SK-N-SH treated with all-trans-retinoic acid at 6 μM for 48 hours (cell line): ENCODE measurements at regions not wholly inside any gene's neighbourhood (a gene's known extent, or its start where the extent isn't known, plus 50 kb on each side); places are given as distances from the start of the nearest gene placed in this dataset.

Experiments
- ATAC-seq: fragments of 200-7000 bp; cut with Tn5 transposase; 3 replicates; pipeline ENCODE4 v1.9.1; 2020; ENCODE audit warnings: mild to moderate bottlenecking, moderate library complexity
- ARNTL ChIP-seq: fragments of 450-650 bp; formaldehyde crosslinking; IDR thresholded peaks from 2 replicates; pipeline ENCODE4 v1.5.0; 2020; ENCODE audit warnings: low read depth, mild to moderate bottlenecking, moderate library complexity, borderline replicate concordance
- BACH2 ChIP-seq: fragments of 250-450 bp; sonication (Bioruptor Pico); IDR thresholded peaks from 2 replicates; pipeline ENCODE4 v1.9.0; 2021; ENCODE audit warnings: mild to moderate bottlenecking, borderline replicate concordance
- CREB5 ChIP-seq: fragments of 250-450 bp; sonication (Bioruptor Pico); IDR thresholded peaks from 2 replicates; pipeline ENCODE4 v1.5.1; 2020; ENCODE audit warnings: low read depth, mild to moderate bottlenecking, moderate library complexity
- CSDC2 ChIP-seq: fragments of 250-450 bp; sonication (Bioruptor Pico); IDR thresholded peaks from 2 replicates; pipeline ENCODE4 v1.5.0; 2020; ENCODE audit warnings: mild to moderate bottlenecking, moderate library complexity
- ESRRG ChIP-seq: fragments of 250-450 bp; sonication (Bioruptor Pico); IDR thresholded peaks from 2 replicates; pipeline ENCODE4 v1.6.1; 2021; ENCODE audit warnings: mild to moderate bottlenecking
- GLIS3 ChIP-seq: fragments of 250-450 bp; sonication (Bioruptor Pico); IDR thresholded peaks from 2 replicates; pipeline ENCODE4 v1.5.0; 2020; ENCODE audit warnings: mild to moderate bottlenecking, moderate library complexity
- OSR1 ChIP-seq: fragments of 250-450 bp; sonication (Bioruptor Pico); IDR thresholded peaks from 2 replicates; pipeline ENCODE4 v1.8.0; 2022; ENCODE audit warnings: moderate library complexity, mild to moderate bottlenecking, inconsistent platforms
- PATZ1 ChIP-seq: fragments of 250-450 bp; sonication (Bioruptor Pico); IDR thresholded peaks from 2 replicates; pipeline ENCODE4 v1.8.0; 2020; ENCODE audit warnings: mild to moderate bottlenecking, moderate library complexity, borderline replicate concordance
- POU6F1 ChIP-seq: fragments of 250-450 bp; sonication (Bioruptor Pico); IDR thresholded peaks from 2 replicates; pipeline ENCODE4 v1.8.0; 2021; ENCODE audit warnings: low read depth, mild to moderate bottlenecking, moderate library complexity, borderline replicate concordance
- PPARA ChIP-seq: fragments of 250-450 bp; sonication (Bioruptor Pico); IDR thresholded peaks from 2 replicates; pipeline ENCODE4 v1.5.0; 2020; ENCODE audit warnings: mild to moderate bottlenecking, borderline replicate concordance
- RARB ChIP-seq: fragments of 250-450 bp; sonication (Bioruptor Pico); IDR thresholded peaks from 2 replicates; pipeline ENCODE4 v1.8.0; 2021; ENCODE audit warnings: mild to moderate bottlenecking, moderate library complexity
- SNAI2 ChIP-seq: fragments of 250-450 bp; sonication (Bioruptor Pico); IDR thresholded peaks from 2 replicates; pipeline ENCODE4 v1.5.0; 2020; ENCODE audit warnings: mild to moderate bottlenecking, moderate library complexity
- TCF4 ChIP-seq: fragments of 250-450 bp; sonication (Bioruptor Pico); IDR thresholded peaks from 2 replicates; pipeline ENCODE4 v1.8.0; 2021; ENCODE audit warnings: mild to moderate bottlenecking, moderate library complexity, borderline replicate concordance
- ZC3H10 ChIP-seq: fragments of 250-450 bp; sonication (Bioruptor Pico); IDR thresholded peaks from 2 replicates; pipeline ENCODE4 v1.5.1; 2021; ENCODE audit warnings: mild to moderate bottlenecking, moderate library complexity
- ZFP30 ChIP-seq: fragments of 450-650 bp; formaldehyde crosslinking; IDR thresholded peaks from 2 replicates; pipeline ENCODE4 v1.5.0; 2022; ENCODE audit warnings: mild to moderate bottlenecking, moderate library complexity
- ZNF565 ChIP-seq: fragments of 450-650 bp; formaldehyde crosslinking; conservative IDR thresholded peaks from 2 replicates; pipeline ENCODE4 v1.5.0; 2020; ENCODE audit warnings: low read depth, mild to moderate bottlenecking, moderate library complexity
- ZNF70 ChIP-seq: fragments of 450-650 bp; formaldehyde crosslinking; IDR thresholded peaks from 2 replicates; pipeline ENCODE4 v1.5.0; 2020; ENCODE audit warnings: mild to moderate bottlenecking, moderate library complexity
- ZNF8 ChIP-seq: fragments of 450-650 bp; formaldehyde crosslinking; IDR thresholded peaks from 2 replicates; pipeline ENCODE4 v1.5.0; 2020; ENCODE audit warnings: mild to moderate bottlenecking, moderate library complexity
- TF ChIP-seq, protein P1 (sequence below): fragments of 250-450 bp; sonication (Bioruptor Pico); IDR thresholded peaks from 2 replicates; pipeline ENCODE4 v1.5.1; 2021; ENCODE audit warnings: mild to moderate bottlenecking, moderate library complexity

GRCh38 chr6:170230520-170231292 is 60.2 kb downstream of the DLL1 start:
- TF ChIP-seq POU6F1 (CRISPR knock-in tag) (no peak), ZC3H10 (CRISPR knock-in tag) (no peak), TCF4 (CRISPR knock-in tag) (no peak), CREB5 (CRISPR knock-in tag) (no peak), SNAI2 (CRISPR knock-in tag) (no peak), CSDC2 (no peak), ZNF8 (CRISPR knock-in tag) (no peak), ZNF565 (CRISPR knock-in tag) (no peak), RARB (CRISPR knock-in tag) (no peak), GLIS3 (CRISPR knock-in tag) (no peak), PATZ1 (CRISPR knock-in tag) (no peak)
- TF ChIP-seq, protein P1, sequence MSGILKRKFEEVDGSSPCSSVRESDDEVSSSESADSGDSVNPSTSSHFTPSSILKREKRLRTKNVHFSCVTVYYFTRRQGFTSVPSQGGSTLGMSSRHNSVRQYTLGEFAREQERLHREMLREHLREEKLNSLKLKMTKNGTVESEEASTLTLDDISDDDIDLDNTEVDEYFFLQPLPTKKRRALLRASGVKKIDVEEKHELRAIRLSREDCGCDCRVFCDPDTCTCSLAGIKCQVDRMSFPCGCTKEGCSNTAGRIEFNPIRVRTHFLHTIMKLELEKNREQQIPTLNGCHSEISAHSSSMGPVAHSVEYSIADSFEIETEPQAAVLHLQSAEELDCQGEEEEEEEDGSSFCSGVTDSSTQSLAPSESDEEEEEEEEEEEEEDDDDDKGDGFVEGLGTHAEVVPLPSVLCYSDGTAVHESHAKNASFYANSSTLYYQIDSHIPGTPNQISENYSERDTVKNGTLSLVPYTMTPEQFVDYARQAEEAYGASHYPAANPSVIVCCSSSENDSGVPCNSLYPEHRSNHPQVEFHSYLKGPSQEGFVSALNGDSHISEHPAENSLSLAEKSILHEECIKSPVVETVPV, result no peak
- no peak for ATAC-seq

GRCh38 chr6:170229851-170230519 is 60.9 kb downstream of the DLL1 start:
- ATAC-seq, result no peak
- TF ChIP-seq, protein P1, result no peak
- no peak for TF ChIP-seq ZNF8 (CRISPR knock-in tag)
- no peak for TF ChIP-seq TCF4 (CRISPR knock-in tag)
- TF ChIP-seq CSDC2, result no peak
- TF ChIP-seq ESRRG (CRISPR knock-in tag), result no peak
- no peak for TF ChIP-seq RARB (CRISPR knock-in tag)
- TF ChIP-seq ZC3H10 (CRISPR knock-in tag), result no peak
- no peak for TF ChIP-seq SNAI2 (CRISPR knock-in tag)
- no peak for TF ChIP-seq OSR1 (CRISPR knock-in tag)
- TF ChIP-seq ZNF70 (CRISPR knock-in tag), result no peak
- TF ChIP-seq PATZ1 (CRISPR knock-in tag), result no peak
- no peak for TF ChIP-seq ZNF565 (CRISPR knock-in tag)
- no peak for TF ChIP-seq PPARA (CRISPR knock-in tag)
- TF ChIP-seq ARNTL (CRISPR knock-in tag), result no peak
- TF ChIP-seq BACH2, result no peak

DNA sequence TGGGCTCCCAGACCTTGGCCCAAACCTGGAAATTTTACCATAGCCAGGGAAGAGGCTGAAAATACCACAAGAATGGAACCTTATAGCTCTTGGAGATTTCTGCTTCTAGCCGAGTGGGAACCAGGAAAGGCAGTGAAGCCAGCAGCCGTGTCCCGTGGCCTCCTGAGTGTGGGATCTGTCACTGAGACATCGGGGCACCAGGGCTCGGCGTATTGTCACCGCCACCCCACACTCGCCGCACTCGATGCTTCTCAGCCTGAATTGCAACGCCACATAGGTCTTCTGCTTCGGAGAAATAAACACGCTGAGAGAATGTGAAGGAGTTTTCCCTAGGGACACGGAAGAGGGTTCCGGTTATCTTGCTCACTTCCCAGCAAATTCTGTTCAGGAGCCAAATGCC is 61.5 kb downstream of the DLL1 start:
- ATAC-seq, result no peak
- TF ChIP-seq CSDC2, result no peak
- TF ChIP-seq PATZ1 (CRISPR knock-in tag), result no peak
- no peak for TF ChIP-seq POU6F1 (CRISPR knock-in tag)
- TF ChIP-seq ZC3H10 (CRISPR knock-in tag), result no peak
- TF ChIP-seq ESRRG (CRISPR knock-in tag), result no peak
- TF ChIP-seq CREB5 (CRISPR knock-in tag), result no peak
- TF ChIP-seq OSR1 (CRISPR knock-in tag), result no peak
- no peak for TF ChIP-seq GLIS3 (CRISPR knock-in tag)
- TF ChIP-seq RARB (CRISPR knock-in tag), result no peak
- no peak for TF ChIP-seq ZNF565 (CRISPR knock-in tag)
- TF ChIP-seq ZFP30 (CRISPR knock-in tag), result no peak
